ENCODE measurements at regions not wholly inside any gene's neighbourhood (a gene's known extent, or its start where the extent isn't known, plus 50 kb on each side); places are given as distances from the start of the nearest gene placed in this dataset.

GRCh38 chr9:88034964-88035363, 60.6 kb upstream of the CDK20 start:
- Histone ChIP-seq H3K4me3 (ENCODE audit: low read depth in 1 of 2, low read length in 2 of 2) (no peak overlapping the region), H3K27me3 (ENCODE audit: low read depth, low read length) (no peaks in the 10 kb centered on the region), H3K4me1 (ENCODE audit: control insufficient read depth in 1 of 2, insufficient read depth in 2 of 2, low read length in 2 of 2) (no peaks in the 10 kb centered on the region), H3K27ac (ENCODE audit: low read length) (no peak overlapping the region), H3K36me3 (ENCODE audit: control insufficient read depth in 1 of 2, insufficient read depth in 2 of 2, low read length in 2 of 2) (no peaks in the 10 kb centered on the region), H3K9me3 (ENCODE audit: control insufficient read depth in 1 of 2, low read length in 2 of 2) (peaks cover 0 to 18% of the 10 kb centered on the region in 2 donors)

- H3K27me3 ChIP-seq (ENCODE audit: low read depth, low read length): no peaks in the 10 kb centered on the region
- H3K9me3 ChIP-seq (ENCODE audit: control insufficient read depth in 1 of 2, low read length in 2 of 2): peaks cover 0 to 18% of the 10 kb centered on the region in 2 donors
- no peaks in the 10 kb centered on the region for H3K36me3 ChIP-seq (ENCODE audit: control insufficient read depth in 1 of 2, insufficient read depth in 2 of 2, low read length in 2 of 2)
- no peak overlapping the region for H3K4me3 ChIP-seq (ENCODE audit: low read depth in 1 of 2, low read length in 2 of 2)
- no peaks in the 10 kb centered on the region for H3K4me1 ChIP-seq (ENCODE audit: control insufficient read depth in 1 of 2, insufficient read depth in 2 of 2, low read length in 2 of 2)
- H3K27ac ChIP-seq (ENCODE audit: low read length): no peak overlapping the region
Measured at GRCh38 chr9:88033359-88033702, 59.0 kb upstream of the CDK20 start.

GRCh38 chr9:88028338-88028737, 54.0 kb upstream of the CDK20 start:
- Histone ChIP-seq H3K4me1 (ENCODE audit: control insufficient read depth in 1 of 2, insufficient read depth in 2 of 2, low read length in 2 of 2) (no peaks in the 10 kb centered on the region), H3K27ac (ENCODE audit: low read length) (no peak overlapping the region), H3K4me3 (ENCODE audit: low read depth in 1 of 2, low read length in 2 of 2) (no peak overlapping the region), H3K27me3 (ENCODE audit: low read depth, low read length) (no peaks in the 10 kb centered on the region), H3K36me3 (ENCODE audit: control insufficient read depth in 1 of 2, insufficient read depth in 2 of 2, low read length in 2 of 2) (no peaks in the 10 kb centered on the region), H3K9me3 (ENCODE audit: control insufficient read depth in 1 of 2, low read length in 2 of 2) (no peaks in the 10 kb centered on the region)

GRCh38 chr9:88026118-88026479, 51.8 kb upstream of the CDK20 start:
- no peak overlapping the region for H3K4me3 ChIP-seq (ENCODE audit: low read depth in 1 of 2, low read length in 2 of 2)
- no peaks in the 10 kb centered on the region for H3K36me3 ChIP-seq (ENCODE audit: control insufficient read depth in 1 of 2, insufficient read depth in 2 of 2, low read length in 2 of 2)
- H3K27ac ChIP-seq (ENCODE audit: low read length): no peak overlapping the region
- H3K4me1 ChIP-seq (ENCODE audit: control insufficient read depth in 1 of 2, insufficient read depth in 2 of 2, low read length in 2 of 2): no peaks in the 10 kb centered on the region
- no peaks in the 10 kb centered on the region for H3K9me3 ChIP-seq (ENCODE audit: control insufficient read depth in 1 of 2, low read length in 2 of 2)
- no peaks in the 10 kb centered on the region for H3K27me3 ChIP-seq (ENCODE audit: low read depth, low read length)

GRCh38 chr9:88025411-88026117, 51.2 kb upstream of the CDK20 start:
- H3K4me1 ChIP-seq (ENCODE audit: control insufficient read depth in 1 of 2, insufficient read depth in 2 of 2, low read length in 2 of 2): no peaks in the 10 kb centered on the region

GRCh38 chr9:88024896-88025295, 50.6 kb upstream of the CDK20 start:
- Histone ChIP-seq H3K36me3 (ENCODE audit: control insufficient read depth in 1 of 2, insufficient read depth in 2 of 2, low read length in 2 of 2) (no peaks in the 10 kb centered on the region), H3K27me3 (ENCODE audit: low read depth, low read length) (no peaks in the 10 kb centered on the region), H3K4me1 (ENCODE audit: control insufficient read depth in 1 of 2, insufficient read depth in 2 of 2, low read length in 2 of 2) (no peaks in the 10 kb centered on the region), H3K27ac (ENCODE audit: low read length) (no peak overlapping the region), H3K4me3 (ENCODE audit: low read depth in 1 of 2, low read length in 2 of 2) (no peak overlapping the region), H3K9me3 (ENCODE audit: control insufficient read depth in 1 of 2, low read length in 2 of 2) (no peaks in the 10 kb centered on the region)

More at GRCh38 chr9:88025411-88026117, 51.2 kb upstream of the CDK20 start:
- Histone ChIP-seq H3K36me3 (ENCODE audit: control insufficient read depth in 1 of 2, insufficient read depth in 2 of 2, low read length in 2 of 2) (no peaks in the 10 kb centered on the region), H3K9me3 (ENCODE audit: control insufficient read depth in 1 of 2, low read length in 2 of 2) (no peaks in the 10 kb centered on the region), H3K4me3 (ENCODE audit: low read depth in 1 of 2, low read length in 2 of 2) (no peak overlapping the region), H3K27ac (ENCODE audit: low read length) (no peak overlapping the region), H3K27me3 (ENCODE audit: low read depth, low read length) (no peaks in the 10 kb centered on the region)
